ENCODE measurements at regions not wholly inside any gene's neighbourhood (a gene's known extent, or its start where the extent isn't known, plus 50 kb on each side); places are given as distances from the start of the nearest gene placed in this dataset.
"Not testable (repeated sequence)": the region's sequence is repeated elsewhere in the genome, so short reads cannot be mapped to it uniquely, and the experiment has no call there.

- intact Hi-C loops (cut with micrococcal nuclease), result no loop called here
- H3K36me3 Mint-ChIP-seq (ENCODE audit: low read depth), result no peaks in the 10 kb centered on the region
- H3K27ac Mint-ChIP-seq, result no peak overlapping the region
- H3K4me3 Mint-ChIP-seq, result no peak overlapping the region
- DNase-seq, result no peak
- no peaks in the 10 kb centered on the region for H3K9me3 Mint-ChIP-seq
- H3K4me1 Mint-ChIP-seq, result no peaks in the 10 kb centered on the region
- peaks cover 28% of the 10 kb centered on the region for H3K27me3 Mint-ChIP-seq
These were observed 87.1 kb upstream of the ZNF281 start for GRCh38 chr1:200496937-200497336.

GRCh38 chr1:200495901-200496300 is 86.1 kb upstream of the ZNF281 start:
- Mint-ChIP-seq H3K4me3 (no peak overlapping the region), H3K9me3 (no peaks in the 10 kb centered on the region), H3K27me3 (peaks cover 35% of the 10 kb centered on the region), H3K4me1 (no peaks in the 10 kb centered on the region), H3K36me3 (ENCODE audit: low read depth) (no peaks in the 10 kb centered on the region), H3K27ac (no peak overlapping the region)
- DNase-seq, result no peak
- intact Hi-C loops (cut with micrococcal nuclease), result no loop called here

- H3K36me3 Mint-ChIP-seq (ENCODE audit: low read depth), result no peaks in the 10 kb centered on the region
These were observed 83.5 kb upstream of the ZNF281 start for GRCh38 chr1:200493344-200493743.

GRCh38 chr1:200491103-200491502 is 81.3 kb upstream of the ZNF281 start:
- H3K4me3 Mint-ChIP-seq, result no peak overlapping the region
- H3K27me3 Mint-ChIP-seq, result peaks cover 41% of the 10 kb centered on the region
- no peaks in the 10 kb centered on the region for H3K36me3 Mint-ChIP-seq (ENCODE audit: low read depth)
- intact Hi-C loops (cut with micrococcal nuclease), result no loop called here
- H3K9me3 Mint-ChIP-seq, result no peaks in the 10 kb centered on the region
- DNase-seq, result no peak
- H3K4me1 Mint-ChIP-seq, result peaks cover 8% of the 10 kb centered on the region
- no peak overlapping the region for H3K27ac Mint-ChIP-seq

More at GRCh38 chr1:200493344-200493743, 83.5 kb upstream of the ZNF281 start:
- no peak for DNase-seq
- no peaks in the 10 kb centered on the region for H3K9me3 Mint-ChIP-seq
- intact Hi-C loops (cut with micrococcal nuclease), result no loop called here
- no peak overlapping the region for H3K27ac Mint-ChIP-seq
- H3K4me1 Mint-ChIP-seq, result peaks cover 2% of the 10 kb centered on the region
- peaks cover 42% of the 10 kb centered on the region for H3K27me3 Mint-ChIP-seq
- no peak overlapping the region for H3K4me3 Mint-ChIP-seq

GRCh38 chr1:200490183-200490582 is 80.3 kb upstream of the ZNF281 start:
- Mint-ChIP-seq H3K4me3 (no peak overlapping the region), H3K36me3 (ENCODE audit: low read depth) (no peaks in the 10 kb centered on the region), H3K27ac (no peak overlapping the region), H3K27me3 (peaks cover 38% of the 10 kb centered on the region), H3K4me1 (peaks cover 8% of the 10 kb centered on the region), H3K9me3 (no peaks in the 10 kb centered on the region)
- intact Hi-C loops (cut with micrococcal nuclease), result no loop called here
- DNase-seq, result no peak

- H3K9me3 Mint-ChIP-seq, result no peaks in the 10 kb centered on the region
- H3K36me3 Mint-ChIP-seq (ENCODE audit: low read depth), result no peaks in the 10 kb centered on the region
- DNase-seq, result peak; percentile 85
- H3K27ac Mint-ChIP-seq, result no peak overlapping the region
- H3K27me3 Mint-ChIP-seq, result peaks cover 31% of the 10 kb centered on the region
- intact Hi-C loops (cut with micrococcal nuclease), result loop anchor here (1.0 to 5.0 kb wide), 4 partner anchors 40 to 801 kb away; no protein-coding TSS in a partner anchor
- peaks cover 15% of the 10 kb centered on the region for H3K4me1 Mint-ChIP-seq
- no peak overlapping the region for H3K4me3 Mint-ChIP-seq
These were observed 78.7 kb upstream of the ZNF281 start for GRCh38 chr1:200488375-200489165.

GRCh38 chr1:200487650-200488049 is 77.8 kb upstream of the ZNF281 start:
- H3K4me3 Mint-ChIP-seq, result no peak overlapping the region
- H3K27me3 Mint-ChIP-seq, result peaks cover 31% of the 10 kb centered on the region
- no peaks in the 10 kb centered on the region for H3K36me3 Mint-ChIP-seq (ENCODE audit: low read depth)
- H3K9me3 Mint-ChIP-seq, result no peaks in the 10 kb centered on the region
- peaks cover 21% of the 10 kb centered on the region for H3K4me1 Mint-ChIP-seq
- H3K27ac Mint-ChIP-seq, result no peak overlapping the region
- intact Hi-C loops (cut with micrococcal nuclease), result loop anchor here (1.0 to 5.0 kb wide), 4 partner anchors 39 to 800 kb away; no protein-coding TSS in a partner anchor
- no peak for DNase-seq

GRCh38 chr1:200486634-200487033 is 76.8 kb upstream of the ZNF281 start:
- H3K36me3 Mint-ChIP-seq (ENCODE audit: low read depth), result no peaks in the 10 kb centered on the region
- no peaks in the 10 kb centered on the region for H3K9me3 Mint-ChIP-seq
- peaks cover 25% of the 10 kb centered on the region for H3K27me3 Mint-ChIP-seq
- DNase-seq, result no peak
- no peak overlapping the region for H3K4me3 Mint-ChIP-seq
- peak overlapping the region; percentile 46 for H3K27ac Mint-ChIP-seq
- intact Hi-C loops (cut with micrococcal nuclease), result loop anchor here (5.0 kb wide), 1 partner anchor 799 kb away; no protein-coding TSS in a partner anchor
- H3K4me1 Mint-ChIP-seq, result peaks cover 25% of the 10 kb centered on the region

- peaks cover 14% of the 10 kb centered on the region for H3K27me3 Mint-ChIP-seq
- H3K4me1 Mint-ChIP-seq, result peaks cover 28% of the 10 kb centered on the region
- H3K9me3 Mint-ChIP-seq; DNase-seq; intact Hi-C loops (cut with micrococcal nuclease); H3K36me3 Mint-ChIP-seq (ENCODE audit: low read depth); H3K4me3 Mint-ChIP-seq; H3K27ac Mint-ChIP-seq: not testable (repeated sequence)
These were observed 74.7 kb upstream of the ZNF281 start for GRCh38 chr1:200484438-200484946.

- intact Hi-C loops (cut with micrococcal nuclease), result loop anchor here (1.0 to 2.0 kb wide), 5 partner anchors 10 to 330 kb away; partner anchors contain the start of gene ZNF281
- H3K4me3 Mint-ChIP-seq, result peak overlapping the region; percentile 66
- H3K4me1 Mint-ChIP-seq, result peaks cover 28% of the 10 kb centered on the region
- H3K27ac Mint-ChIP-seq, result peak overlapping the region; percentile 81
- H3K36me3 Mint-ChIP-seq (ENCODE audit: low read depth), result no peaks in the 10 kb centered on the region
- peaks cover 5% of the 10 kb centered on the region for H3K9me3 Mint-ChIP-seq
- peak; percentile 88 for DNase-seq
- peaks cover 13% of the 10 kb centered on the region for H3K27me3 Mint-ChIP-seq
These were observed 73.8 kb upstream of the ZNF281 start for GRCh38 chr1:200483491-200484143.

GRCh38 chr1:200480964-200481363 is 71.1 kb upstream of the ZNF281 start:
- peaks cover under 1% of the 10 kb centered on the region for H3K36me3 Mint-ChIP-seq (ENCODE audit: low read depth)
- H3K4me1 Mint-ChIP-seq, result peaks cover 24% of the 10 kb centered on the region
- intact Hi-C loops (cut with micrococcal nuclease), result no loop called here
- no peak overlapping the region for H3K27ac Mint-ChIP-seq
- H3K27me3 Mint-ChIP-seq, result peaks cover 8% of the 10 kb centered on the region
- no peak overlapping the region for H3K4me3 Mint-ChIP-seq
- no peak for DNase-seq
- peaks cover 5% of the 10 kb centered on the region for H3K9me3 Mint-ChIP-seq

- intact Hi-C loops (cut with micrococcal nuclease), result no loop called here
- DNase-seq, result no peak
- H3K27ac Mint-ChIP-seq, result no peak overlapping the region
- H3K4me3 Mint-ChIP-seq, result no peak overlapping the region
- H3K9me3 Mint-ChIP-seq, result peaks cover 5% of the 10 kb centered on the region
- H3K4me1 Mint-ChIP-seq, result peaks cover 25% of the 10 kb centered on the region
- H3K27me3 Mint-ChIP-seq, result peaks cover 15% of the 10 kb centered on the region
- peaks cover 1% of the 10 kb centered on the region for H3K36me3 Mint-ChIP-seq (ENCODE audit: low read depth)
These were observed 70.0 kb upstream of the ZNF281 start for GRCh38 chr1:200479816-200480215.

GRCh38 chr1:200478945-200479558 is 69.2 kb upstream of the ZNF281 start:
- peaks cover 5% of the 10 kb centered on the region for H3K9me3 Mint-ChIP-seq
- H3K4me1 Mint-ChIP-seq, result peaks cover 24% of the 10 kb centered on the region
- intact Hi-C loops (cut with micrococcal nuclease), result no loop called here
- peaks cover 1% of the 10 kb centered on the region for H3K36me3 Mint-ChIP-seq (ENCODE audit: low read depth)
- H3K27me3 Mint-ChIP-seq, result peaks cover 15% of the 10 kb centered on the region
- no peak overlapping the region for H3K27ac Mint-ChIP-seq
- no peak overlapping the region for H3K4me3 Mint-ChIP-seq
- DNase-seq, result no peak

- H3K9me3 Mint-ChIP-seq, result peaks cover 5% of the 10 kb centered on the region
- intact Hi-C loops (cut with micrococcal nuclease), result no loop called here
- H3K27me3 Mint-ChIP-seq, result peaks cover 15% of the 10 kb centered on the region
- peaks cover 1% of the 10 kb centered on the region for H3K36me3 Mint-ChIP-seq (ENCODE audit: low read depth)
- no peak overlapping the region for H3K4me3 Mint-ChIP-seq
- no peak for DNase-seq
- no peak overlapping the region for H3K27ac Mint-ChIP-seq
- H3K4me1 Mint-ChIP-seq, result peaks cover 24% of the 10 kb centered on the region
These were observed 68.4 kb upstream of the ZNF281 start for GRCh38 chr1:200478239-200478623.
